GM18870 (cell line): ENCODE measurements at regions not wholly inside any gene's neighbourhood (a gene's known extent, or its start where the extent isn't known, plus 50 kb on each side); places are given as distances from the start of the nearest gene placed in this dataset.
"Not testable (repeated sequence)": the region's sequence is repeated elsewhere in the genome, so short reads cannot be mapped to it uniquely, and the experiment has no call there.

ENCODE experiments used
- ATAC-seq: cut with Tn5 transposase; IDR thresholded peaks from one replicate; pipeline ENCODE4 v1.9.1; 2021; ENCODE audit warnings: moderate library complexity; ENCODE audit not compliant: unreplicated experiment

DNA sequence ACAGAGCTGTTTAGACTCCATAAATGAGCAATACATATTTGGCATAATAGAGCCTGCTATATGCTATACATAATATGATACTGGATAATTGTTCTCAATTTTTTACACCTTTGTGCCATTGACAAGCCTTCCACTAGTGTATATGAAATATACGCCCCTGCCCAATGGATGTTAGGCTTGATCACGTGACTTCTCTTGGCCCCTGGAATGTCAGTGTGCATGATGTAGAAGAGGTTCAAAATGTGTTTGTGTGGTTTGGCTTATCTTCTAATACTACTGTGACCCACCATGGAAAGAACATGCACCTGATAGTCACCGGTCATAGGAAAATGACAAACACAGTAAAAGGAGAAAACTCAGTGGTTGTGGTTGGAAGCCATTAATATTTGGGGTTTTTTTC, 479.4 kb downstream of the PCDH20 start:
- ATAC-seq: no peak

DNA sequence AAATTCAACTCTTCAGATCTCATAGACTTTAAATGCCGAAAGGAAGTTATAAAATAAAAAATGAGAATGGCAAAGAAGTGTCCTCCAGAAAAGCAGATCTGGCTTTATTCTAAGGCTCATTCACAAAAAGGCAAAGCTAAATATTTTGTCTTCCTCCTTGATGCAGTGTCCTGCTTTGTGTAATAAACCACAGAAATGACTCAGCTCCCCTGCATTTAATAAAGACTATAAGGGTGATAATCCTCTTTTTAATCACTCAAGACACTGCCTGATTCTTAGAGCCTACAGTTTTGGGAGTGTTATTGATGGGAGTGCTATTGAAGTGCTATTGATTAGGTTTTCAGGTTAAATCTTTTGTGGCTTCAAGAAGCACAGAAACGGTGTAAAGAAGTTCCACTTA, 482.0 kb downstream of the PCDH20 start:
- no peak for ATAC-seq

DNA sequence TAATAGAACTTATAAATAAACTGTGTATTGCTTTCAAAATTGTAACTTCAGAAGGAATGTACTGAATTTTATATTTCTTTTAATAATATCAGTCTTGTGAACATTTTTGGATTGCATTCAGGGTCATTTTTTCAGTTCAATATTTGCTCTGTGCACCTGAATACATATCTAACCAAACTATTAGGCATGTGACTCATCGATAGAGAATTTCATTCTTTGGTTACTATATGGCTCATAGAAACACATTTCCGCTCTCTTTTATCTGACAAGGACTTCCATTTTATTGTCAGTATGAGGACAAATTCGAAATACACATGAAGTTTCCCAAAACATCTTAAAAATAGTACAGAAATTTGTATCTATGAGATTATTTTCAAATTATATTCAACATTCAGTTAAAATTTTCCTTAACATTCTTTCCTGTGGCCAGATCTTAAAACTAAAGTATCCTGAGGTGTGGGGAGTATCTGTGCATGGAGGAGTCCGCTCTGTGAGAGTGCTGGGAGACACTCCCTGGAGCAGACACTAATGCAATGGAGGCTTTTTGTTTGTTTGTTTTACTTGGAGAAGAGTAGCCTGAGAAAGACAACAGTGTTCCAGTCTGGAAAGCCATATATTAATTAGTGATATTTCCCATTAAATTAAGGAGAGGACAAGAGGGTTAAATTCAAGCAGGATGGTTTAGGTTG, 483.6 kb downstream of the PCDH20 start:
- ATAC-seq: no peak

DNA sequence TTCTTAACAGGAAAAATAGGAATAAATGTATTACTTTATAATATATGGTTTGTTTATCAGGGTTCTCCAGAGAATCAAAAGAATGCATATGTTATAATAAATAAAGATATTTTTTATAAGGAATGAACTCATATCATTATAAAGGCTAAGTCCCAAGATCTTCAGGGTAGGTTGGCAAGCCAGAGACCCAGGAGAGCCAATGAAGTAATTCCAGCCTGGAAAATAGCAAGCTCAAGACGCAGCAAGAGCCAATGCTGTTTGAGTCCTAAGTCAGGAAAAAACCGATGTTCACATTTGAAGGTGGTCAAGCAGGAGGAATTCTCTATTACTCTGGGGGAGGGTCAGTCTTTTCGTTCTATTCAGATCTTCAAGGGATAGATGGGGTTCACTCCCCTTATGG, 490.0 kb downstream of the PCDH20 start:
- no peak for ATAC-seq

DNA sequence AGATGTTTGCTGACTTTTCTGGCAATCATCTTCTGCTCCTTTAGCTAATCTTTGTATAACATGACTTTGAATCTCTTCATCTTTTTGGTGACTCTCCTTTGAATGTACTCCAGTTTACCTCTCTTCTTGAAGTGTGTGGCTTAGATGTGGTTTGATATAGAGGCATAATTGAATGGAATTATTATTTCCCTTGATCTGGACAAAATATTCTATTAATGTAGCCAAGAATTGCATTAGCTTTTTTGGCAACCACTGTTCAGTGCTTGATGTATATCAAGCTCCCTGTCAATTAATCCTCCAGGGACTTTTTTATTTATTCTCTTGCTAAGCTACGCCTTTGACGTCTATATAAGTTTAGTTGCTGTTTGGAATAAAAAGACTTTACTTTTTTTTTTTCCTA, 490.8 kb downstream of the PCDH20 start:
- no peak for ATAC-seq

DNA sequence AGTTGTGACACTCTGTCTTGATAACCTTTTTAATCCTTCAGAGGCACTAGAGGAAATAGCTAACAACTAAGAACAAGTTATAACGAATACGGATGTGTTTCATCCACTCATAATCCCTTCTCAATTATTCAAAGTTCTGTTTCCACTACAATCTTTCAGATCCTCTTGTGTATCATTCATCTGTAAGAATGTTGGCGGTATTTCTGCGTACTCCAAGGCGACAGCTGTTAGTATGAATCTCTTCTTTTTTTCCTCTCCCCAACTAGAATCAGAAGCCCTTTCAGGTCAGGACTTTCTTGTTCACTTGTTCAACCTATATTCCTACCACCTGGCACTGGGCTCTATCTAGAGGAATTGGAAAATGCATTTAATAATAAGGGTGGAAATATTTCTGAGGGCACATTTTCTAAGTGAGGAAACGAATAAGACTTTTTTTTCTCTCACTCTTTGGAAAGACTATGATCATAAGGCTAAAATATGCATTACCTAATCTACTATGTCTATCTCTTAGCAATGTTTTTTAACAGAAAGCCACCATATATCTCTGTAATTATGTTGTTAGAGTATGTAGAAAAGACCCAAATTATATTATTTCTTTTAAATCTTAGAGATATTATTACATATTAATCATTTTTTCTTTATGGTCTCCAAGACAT, 492.9 kb downstream of the PCDH20 start:
- no peak for ATAC-seq

DNA sequence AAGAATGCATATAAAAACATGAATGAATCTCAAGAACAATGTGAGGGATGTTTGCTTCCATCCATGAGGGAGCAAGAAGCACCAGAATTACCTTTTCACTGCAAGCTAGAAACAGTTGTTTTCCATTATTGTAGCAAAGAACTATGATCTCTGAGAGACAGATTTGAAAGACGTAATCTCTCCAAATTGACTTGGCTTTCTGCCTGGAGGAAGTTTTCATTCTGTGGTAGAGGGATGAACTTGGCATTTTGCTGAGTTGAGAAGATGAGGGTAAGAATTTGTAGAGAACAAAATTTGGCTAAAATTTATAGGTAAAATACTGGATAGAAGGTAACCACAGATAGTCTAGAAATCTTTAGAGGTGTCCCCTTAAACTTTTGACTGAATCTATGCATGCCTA, 496.8 kb downstream of the TDRD3 start:
- ATAC-seq: no peak

DNA sequence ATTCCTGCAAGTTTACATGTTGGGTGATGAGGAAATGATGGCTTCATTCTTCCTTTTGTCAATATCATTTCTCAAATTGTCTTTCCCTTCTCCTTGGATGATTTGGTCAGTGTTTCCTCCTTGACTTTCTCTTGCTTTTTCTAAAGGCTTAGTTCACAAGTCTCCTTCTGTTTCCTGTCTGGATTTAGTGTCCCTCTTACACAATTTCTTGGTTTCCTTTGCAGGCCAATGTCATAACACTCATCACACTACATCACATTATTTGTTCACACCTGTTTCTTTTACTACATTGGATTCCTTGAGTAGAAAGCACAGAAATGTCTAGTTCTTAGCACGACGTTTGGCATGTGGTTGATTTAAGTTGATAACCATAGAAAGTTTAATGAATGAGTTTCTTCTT, 490.7 kb downstream of the TDRD3 start:
- no peak for ATAC-seq

DNA sequence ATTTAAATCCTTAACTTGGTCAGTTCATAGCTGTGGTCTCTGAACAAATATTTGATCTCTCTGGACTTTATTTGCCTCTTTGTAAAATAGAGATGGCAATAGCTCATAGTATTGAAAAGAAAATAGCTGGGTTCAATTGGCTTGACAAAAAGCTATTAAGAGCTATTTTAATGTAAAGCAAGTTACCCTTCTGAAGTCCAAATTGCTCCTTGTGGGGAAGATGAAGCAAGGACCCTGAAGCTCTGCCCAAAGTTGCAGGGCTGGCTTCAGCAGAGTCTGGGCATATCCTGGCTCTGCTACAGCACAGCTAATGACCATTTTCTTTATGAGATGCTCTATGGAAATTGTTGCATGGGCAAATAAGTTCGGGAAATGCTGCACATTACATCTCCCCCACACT, 484.5 kb downstream of the TDRD3 start:
- no peak for ATAC-seq

DNA sequence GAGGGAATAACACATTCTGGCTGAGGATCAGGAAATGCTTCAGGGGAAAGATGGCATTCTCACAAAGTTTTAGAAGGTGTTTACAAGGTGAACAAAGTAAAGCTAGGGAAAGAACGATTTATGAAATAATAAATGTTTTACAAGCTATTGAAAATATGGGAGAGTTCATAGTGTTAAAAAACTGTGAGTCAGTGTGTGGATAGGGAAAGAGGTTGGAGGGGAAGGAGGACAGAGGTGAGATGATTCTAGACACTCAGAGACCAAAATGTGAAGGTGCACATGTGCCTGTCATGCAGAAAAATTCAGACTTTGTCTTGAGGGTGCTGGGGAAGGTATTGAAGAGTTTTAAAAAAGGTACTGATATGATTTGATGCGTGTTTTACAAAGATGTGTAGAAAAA, 476.1 kb downstream of the TDRD3 start:
- ATAC-seq: no peak

DNA sequence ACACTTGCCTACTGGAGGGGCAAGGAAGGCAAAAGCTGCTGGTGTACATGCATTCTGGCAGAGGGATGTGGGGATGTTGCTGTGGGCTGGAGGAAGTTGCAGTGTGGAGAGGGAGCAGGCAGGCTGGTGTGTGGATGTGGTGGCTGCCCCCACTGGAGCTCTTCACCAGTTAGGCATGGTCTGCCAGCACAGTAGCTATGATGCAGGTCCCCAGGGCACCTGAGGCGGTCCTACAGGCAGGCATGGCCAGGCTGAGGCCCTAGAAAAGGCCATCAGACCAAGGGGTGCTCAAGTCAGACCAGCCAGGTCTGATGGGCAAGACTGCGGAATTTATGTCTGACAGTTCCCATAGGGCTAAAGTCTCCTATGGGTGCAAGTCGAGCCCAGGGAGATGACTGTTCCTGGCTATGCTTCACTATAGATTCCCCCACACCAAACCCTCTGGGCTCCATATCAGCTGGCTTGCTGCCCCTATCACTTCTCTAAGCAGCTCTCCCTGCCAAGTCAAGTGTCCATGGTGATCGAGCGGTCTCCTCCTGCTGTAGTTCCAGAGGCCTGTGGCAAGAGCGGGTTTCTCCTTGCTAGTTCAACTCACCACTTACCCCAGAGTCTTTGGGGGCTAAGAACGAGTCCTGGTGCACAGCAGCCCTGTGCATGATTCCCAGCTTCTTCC, 473.1 kb downstream of the TDRD3 start:
- no peak for ATAC-seq

DNA sequence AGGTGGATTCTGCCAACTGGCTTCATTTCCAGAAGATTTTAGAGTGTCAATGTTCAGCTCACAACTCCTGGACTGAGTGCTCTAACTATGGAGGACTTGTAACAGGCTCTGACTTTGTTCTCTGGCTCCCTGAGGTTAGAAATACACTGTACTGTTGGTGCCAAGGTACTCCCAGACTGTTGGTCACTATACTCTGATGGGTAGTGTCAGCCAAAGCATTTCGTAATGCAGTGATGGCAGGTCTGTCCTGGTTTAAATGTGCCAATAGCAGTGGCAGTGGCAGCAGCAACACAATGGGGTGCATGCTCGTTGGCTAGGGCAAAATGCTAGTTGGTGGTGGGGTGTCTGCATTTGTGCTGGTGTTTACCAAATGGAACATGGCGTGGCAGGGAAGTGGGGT, 472.2 kb downstream of the TDRD3 start:
- no peak for ATAC-seq

DNA sequence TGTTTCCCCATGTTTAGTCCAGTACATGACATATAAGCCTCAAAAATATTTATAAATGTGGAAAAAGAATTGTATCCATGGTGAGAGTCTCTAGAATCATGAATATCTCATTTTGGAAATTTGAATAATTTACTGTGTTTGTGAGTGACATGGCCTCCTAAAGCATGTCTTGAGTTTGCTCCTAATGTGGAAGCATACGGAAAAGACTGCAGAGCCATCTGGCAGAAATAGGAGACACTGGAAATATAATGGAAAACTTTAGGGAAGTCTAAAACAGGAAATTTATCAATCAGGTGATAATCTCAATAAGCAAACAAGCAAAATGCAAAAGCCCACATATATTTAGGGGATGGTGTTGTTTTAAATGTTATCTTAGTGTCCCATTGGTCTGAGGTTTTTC, 465.0 kb downstream of the TDRD3 start:
- no peak for ATAC-seq

DNA sequence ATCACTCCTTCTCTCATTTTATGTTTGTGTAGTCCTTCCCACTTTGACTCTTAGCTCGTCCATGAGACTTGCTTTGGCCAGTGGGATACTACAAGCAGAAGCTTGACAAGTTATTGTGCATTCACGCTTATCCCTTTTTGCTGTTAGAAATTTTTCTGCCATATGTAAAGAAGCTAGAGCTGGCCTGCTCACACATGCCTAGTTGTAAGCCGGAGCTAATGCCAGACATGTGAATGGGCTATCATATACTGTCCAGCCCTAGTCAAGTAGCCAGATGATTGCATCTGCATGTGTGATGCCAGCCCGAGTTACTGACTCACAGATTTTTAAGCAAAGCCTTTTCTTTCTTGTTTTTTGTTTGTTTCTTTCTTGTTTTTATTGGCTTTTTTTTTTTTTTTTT, 460.7 kb downstream of the TDRD3 start:
- ATAC-seq: no peak

DNA sequence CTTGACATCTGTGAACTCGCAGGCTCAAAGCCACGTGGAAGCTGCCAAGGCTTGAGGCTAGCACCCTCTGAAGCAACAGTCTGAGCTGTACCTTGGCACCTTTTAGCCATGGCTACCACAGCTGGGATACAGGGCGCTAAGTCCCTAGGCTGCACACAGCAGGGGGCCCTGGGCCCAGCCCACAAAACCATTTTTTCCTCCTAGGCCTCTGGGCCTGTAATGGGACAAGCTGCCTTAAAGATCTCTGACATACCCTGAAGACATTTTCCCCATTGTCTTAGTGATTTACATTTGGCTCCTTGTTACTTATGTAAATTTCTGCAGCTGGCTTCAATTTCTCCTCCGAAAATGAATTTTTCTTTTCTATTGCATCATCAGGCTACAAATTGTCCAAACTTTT, 455.9 kb downstream of the TDRD3 start:
- no peak for ATAC-seq

DNA sequence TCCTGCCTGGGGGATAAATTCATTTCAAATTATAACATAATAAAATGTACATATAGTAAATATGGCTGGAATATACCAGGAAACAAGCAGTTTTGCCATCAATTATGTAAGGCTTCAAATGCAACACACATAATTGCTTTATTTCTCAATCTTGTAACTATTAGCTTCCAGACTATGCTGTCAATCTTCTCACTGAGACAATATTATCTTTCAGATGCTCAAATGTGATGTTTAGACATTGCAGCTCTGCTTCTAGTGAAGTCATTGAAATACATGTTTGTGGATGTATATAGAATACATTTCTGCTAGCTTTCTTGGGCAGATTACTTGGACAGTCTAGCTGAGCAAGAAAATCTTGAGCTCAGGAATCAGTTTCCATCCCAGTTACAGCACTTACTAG, 454.4 kb downstream of the TDRD3 start:
- ATAC-seq: no peak

DNA sequence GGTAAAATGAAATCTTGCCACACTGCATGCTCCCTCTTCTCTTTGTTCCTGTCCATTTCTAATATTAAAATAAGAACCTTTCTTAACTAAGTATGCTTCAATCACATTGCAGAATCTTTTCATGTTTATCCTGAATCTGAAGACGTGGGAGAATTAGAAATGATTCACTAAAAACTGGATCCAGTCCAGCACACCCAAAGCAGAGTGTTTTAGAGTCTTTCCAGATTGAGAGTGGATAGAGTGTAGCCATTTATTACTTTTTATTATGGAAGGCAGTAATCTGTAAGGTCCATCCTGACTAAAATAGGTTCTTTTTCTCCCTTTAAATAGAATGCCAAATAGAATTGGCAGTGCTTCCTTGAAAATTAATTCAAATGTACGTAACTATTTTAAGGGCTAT, 453.5 kb downstream of the TDRD3 start:
- ATAC-seq: no peak

DNA sequence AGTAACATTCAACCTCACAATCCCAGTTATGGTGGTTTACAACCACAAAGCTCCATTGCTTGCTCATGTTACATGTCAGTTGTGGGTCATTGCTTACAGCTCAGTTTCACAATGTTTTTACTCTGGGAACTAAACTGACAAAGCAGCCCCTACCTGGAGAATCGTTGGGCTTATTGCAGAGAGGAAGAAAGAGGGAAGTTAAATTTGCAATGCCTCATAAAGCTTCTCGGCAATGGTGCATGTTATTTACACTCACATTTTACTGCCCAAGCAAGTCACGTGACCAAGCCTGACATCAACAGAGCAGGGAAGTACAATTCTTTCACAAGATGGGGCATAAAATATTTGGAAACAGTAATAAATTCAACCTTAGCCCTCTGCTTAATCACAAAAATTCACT, 441.6 kb downstream of the TDRD3 start:
- no peak for ATAC-seq

DNA sequence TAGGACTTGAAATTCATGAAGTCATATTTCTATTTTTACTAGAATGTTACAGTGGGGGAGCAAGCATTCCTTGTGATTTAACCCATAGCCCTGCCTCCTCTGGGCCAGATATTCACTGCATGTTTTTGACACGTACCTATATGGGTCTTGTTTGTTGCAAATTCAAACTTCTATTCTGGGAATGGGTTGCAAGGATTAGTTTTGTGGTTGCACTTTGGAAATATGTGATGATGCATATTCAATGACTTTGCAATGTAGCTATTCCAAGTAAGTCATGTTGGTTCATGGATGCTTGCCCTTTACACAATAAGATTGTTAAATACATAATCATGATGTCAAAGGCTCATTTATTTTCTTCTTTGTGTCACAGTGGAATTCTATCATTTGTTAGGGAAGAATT, 440.8 kb downstream of the TDRD3 start:
- ATAC-seq: no peak

DNA sequence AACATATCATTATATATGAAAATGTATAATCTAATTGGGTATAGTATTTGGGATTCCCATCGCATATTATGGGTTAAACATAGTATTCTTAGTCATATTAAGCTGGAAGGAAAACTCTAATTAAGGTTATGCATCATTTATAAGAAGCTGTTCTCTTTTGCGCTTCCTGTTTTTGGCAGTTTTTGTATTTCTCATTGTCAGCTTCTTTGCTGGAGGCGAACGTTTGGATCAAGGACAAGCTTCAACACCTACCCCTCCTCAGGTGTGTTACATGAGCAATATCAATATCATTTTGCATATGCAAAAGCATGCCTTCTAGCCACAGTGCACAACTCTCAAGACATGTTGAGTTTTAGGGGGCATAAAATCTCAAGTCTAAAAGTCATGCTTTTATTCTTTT, 439.8 kb downstream of the TDRD3 start:
- no peak for ATAC-seq

DNA sequence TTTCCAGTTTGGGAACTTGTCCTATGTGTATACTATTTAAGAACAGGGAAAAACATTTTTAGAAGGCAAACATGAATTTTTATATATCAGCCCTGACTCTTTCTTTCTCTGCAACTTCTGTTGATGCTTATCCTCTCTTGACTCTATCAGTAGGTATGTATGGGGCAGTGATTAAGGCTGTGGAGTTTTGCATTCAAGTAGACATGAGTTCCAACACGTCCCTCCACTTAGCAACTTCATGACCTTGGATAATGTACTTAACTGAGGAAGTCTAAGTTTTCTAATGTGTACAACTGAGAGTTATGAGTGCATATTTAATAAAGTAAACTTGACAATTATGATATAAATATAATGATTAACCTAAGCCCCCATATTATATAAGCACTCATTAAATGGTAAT, 414.6 kb downstream of the TDRD3 start:
- no peak for ATAC-seq

DNA sequence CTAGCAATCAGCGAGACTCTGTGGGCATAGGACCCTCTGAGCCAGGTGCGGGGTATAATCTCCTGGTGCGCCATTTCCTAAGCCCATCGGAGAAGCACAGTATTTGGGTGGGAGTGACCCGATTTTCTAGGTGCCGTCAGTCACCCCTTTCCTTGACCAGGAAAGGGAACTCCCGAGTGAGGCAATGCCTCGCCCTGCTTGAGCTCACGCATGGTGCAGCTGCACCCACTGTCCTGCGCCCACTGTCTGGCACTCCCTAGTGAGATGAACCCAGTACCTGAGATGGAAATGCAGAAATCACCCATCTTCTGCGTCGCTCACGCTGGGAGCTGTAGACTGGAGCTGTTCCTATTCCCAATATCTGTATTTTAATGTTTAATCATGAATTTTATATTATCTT, 408.6 kb downstream of the TDRD3 start:
- not testable (repeated sequence) for ATAC-seq

DNA sequence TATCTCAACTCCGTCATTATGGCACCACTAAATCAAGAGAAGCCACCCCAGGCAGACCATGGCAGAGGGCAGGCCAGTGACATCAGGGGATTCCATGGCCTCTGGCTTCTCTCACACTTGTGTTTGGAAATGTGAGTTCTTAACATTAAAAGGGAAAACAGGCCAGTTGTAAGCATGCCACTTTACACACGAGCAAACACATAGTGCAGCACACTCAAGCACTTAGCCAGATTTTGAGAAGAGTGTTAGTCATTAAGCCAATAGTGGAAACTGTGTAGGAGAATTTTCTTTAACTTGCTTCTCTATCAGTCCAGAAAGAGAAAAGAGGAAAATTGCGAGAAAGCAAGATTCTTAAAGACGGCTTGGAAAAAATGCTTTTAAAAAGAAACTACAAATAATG, 401.5 kb downstream of the TDRD3 start:
- ATAC-seq: no peak
